Renal cortical epithelial cell (primary cell): ENCODE measurements at regions not wholly inside any gene's neighbourhood (a gene's known extent, or its start where the extent isn't known, plus 50 kb on each side); places are given as distances from the start of the nearest gene placed in this dataset.
"Not testable (repeated sequence)": the region's sequence is repeated elsewhere in the genome, so short reads cannot be mapped to it uniquely, and the experiment has no call there.

ENCODE experiments used
- DNase-seq: peaks from one replicate; pipeline ENCODE4 v3.0.0-alpha.2; 2011; ENCODE audit warnings: low read depth

DNA sequence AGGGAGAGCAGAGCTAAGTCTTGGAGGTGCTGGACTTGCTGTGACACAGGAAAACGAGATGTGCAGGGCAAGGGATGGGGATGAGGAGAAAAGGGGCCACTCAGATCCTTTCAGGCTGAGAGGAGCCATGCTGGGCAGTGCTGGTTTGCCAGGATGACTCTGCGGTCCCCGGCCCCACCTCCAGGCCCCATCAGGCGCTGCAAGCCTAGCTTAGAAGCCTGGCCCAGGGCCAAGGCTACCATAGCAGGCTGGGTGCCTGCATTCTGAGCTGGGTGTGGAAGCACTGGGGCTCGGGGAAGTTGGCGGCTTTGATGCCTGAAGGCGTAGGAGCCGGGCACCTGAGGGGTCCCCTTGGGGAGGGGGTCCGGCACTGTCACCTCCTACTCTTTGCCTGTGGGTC lies 341.2 kb upstream of the USP9Y start:
- peak; percentile 1 for DNase-seq

GRCh38 chrY:12360496-12360895 lies 340.5 kb upstream of the USP9Y start:
- DNase-seq, result no peak

DNA sequence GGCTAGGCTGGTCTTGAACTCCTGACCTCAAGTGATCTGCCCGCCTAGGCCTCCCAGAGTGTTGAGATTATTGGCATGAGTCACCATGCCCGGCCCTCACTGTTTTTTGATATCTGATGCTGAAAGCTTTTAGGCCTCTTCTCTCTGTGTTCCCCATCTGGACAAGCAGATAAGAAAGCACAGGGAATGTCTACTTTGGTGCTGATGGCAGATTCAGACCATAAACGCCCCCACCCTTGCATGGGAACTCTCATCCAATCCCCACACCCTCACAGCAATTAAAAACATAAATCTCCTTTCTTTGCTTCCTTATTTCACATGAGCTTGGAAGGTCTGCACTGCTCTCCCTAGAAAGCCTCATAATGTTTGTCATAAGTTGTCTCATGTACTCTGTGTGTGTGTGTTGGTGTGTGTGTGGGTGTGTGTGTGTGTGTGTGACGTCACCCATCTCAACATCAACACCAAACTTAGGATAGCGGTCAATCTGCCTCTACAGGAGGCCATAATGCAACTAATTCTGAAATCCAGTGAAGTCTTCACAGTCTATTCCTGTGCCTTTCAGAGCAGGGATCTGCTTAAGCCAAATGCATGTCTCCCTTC lies 335.6 kb upstream of the USP9Y start:
- DNase-seq, result no peak

DNA sequence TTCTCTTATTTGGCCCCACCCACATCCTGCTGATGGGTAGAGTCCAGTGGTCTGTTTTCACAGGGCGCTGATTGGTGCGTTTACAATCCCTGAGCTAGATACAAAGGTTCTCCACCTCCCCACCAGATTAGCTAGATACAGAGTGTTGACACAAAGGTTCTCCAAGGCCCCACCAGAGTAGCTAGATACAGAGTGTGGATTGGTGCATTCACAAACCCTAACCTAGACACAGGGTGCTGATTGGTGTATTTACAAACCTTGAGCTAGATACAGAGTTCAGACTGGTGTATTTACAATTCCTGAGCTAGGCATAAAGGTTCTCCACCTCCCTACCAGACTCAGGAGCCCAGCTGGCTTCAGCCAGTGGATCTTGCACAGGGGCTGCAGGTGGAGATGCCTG lies 326.4 kb upstream of the USP9Y start:
- not testable (repeated sequence) for DNase-seq

- DNase-seq, result peak; percentile 9
Observed at GRCh38 chrY:12391655-12392559, 309.1 kb upstream of the USP9Y start.

DNA sequence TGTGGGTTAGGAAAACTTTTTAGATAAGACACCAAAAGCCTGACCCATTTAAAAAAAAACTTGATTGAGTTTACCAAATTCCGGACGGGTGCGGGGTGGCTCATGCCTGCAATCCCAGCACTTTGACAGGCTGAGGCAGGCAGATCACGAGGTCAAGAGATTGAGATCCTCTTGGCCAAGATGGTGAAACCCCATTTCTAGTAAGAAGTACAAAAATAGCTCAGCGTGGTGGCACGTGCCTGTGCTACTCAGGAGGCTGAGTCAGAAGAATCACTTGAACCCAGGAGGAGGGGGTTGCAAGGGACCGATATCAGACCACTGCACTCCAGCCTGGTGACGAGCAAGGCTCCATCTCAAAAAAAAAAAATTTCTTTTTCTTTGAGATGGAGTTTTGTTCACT lies 307.8 kb upstream of the USP9Y start:
- DNase-seq, result no peak

DNA sequence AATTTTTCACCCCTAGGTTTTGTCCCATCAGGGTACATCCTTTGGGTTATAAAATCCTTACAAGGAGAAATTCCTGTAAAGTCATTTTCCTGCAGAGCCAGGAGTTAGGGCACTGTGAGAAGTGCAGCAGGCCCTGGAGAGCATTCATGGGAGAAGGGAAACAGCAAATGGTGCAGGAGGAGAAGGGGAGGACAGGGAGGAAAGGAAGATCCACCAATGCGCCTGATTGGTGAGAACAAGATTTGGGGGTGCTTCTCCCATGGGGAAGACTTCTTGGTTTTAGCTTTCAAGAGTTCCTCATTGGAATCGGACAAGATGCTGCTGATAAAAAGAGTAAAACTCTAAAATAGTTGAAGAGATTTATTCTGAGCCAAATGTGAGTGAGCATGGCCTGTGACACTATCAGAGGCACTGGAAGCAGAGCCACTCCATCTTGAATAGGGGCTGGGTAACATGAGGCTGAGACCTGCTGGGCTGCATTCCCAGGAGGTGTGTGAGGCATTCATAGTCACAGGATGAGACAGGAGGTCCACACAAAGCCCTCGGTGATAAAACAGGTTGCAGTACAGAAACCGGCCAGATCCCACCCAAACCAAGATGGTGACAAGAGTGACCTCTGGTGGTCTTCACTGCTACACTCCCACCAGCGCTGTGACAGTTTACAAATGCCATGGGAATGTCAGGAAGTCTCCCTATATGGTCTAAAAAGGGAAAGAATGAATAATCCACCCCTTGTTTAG lies 305.5 kb upstream of the USP9Y start:
- not testable (repeated sequence) for DNase-seq

- DNase-seq, result no peak
Observed at GRCh38 chrY:12403916-12404315, 297.1 kb upstream of the USP9Y start.

DNA sequence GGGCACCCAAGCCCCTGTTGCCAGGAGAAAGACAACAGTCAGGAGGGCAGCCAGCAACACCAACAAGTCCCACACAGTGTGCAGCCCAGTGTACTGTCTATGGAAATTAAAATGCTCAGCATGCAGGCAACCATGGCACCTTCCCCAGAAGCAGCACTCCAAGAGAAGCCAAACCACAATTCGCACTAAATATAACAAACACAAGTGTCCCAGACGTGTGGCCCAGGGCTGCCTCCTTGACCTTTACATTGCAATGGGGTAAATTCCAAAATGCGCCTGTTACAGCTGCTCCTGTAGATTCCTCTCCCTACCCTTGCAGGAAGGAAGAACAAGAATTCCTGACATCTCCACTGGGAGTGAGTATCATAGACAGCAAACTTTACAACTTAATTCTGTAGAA lies 292.8 kb upstream of the USP9Y start:
- no peak for DNase-seq

GRCh38 chrY:12410696-12411095 lies 290.3 kb upstream of the USP9Y start:
- DNase-seq, result no peak

DNA sequence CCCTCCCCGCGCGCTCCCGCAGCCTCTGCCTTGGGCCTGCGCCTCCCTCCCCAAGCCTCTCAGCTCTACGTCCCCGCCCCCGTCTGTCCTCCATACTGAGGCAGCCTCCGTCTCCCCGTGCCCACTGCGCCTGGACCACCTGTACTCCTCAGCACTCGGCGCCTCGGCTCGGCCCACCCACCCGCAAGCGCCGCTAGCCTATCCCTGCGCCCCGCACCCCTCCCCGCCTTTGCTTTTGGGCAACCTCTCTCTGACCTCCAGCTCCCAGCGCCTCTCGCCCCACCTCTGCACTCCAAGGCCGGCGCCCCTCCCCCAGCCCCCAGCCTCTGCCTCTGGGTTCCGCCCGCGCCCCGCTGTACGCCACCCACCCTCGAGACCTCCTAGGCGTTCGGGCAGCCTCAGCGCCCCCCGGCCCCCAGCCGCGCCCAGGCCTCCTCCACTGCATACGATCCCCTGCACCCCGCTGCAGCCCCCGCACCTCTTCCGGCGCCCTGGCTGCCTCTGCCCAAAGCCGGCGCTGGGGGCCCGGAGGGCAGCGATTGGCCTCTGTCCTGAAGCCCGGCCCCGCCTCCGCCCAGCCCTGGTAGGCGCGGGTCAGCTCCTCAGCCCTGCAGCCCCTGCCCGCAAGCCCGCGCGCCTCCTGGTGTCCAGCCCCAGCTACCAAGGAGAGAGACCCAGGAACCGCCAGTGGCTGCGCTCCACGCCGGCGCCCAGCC lies 279.8 kb upstream of the USP9Y start:
- DNase-seq, result no peak

GRCh38 chrY:12421788-12422124 lies 279.3 kb upstream of the USP9Y start:
- DNase-seq, result no peak

- no peak for DNase-seq
Observed at GRCh38 chrY:12422536-12422935, 278.5 kb upstream of the USP9Y start.

DNA sequence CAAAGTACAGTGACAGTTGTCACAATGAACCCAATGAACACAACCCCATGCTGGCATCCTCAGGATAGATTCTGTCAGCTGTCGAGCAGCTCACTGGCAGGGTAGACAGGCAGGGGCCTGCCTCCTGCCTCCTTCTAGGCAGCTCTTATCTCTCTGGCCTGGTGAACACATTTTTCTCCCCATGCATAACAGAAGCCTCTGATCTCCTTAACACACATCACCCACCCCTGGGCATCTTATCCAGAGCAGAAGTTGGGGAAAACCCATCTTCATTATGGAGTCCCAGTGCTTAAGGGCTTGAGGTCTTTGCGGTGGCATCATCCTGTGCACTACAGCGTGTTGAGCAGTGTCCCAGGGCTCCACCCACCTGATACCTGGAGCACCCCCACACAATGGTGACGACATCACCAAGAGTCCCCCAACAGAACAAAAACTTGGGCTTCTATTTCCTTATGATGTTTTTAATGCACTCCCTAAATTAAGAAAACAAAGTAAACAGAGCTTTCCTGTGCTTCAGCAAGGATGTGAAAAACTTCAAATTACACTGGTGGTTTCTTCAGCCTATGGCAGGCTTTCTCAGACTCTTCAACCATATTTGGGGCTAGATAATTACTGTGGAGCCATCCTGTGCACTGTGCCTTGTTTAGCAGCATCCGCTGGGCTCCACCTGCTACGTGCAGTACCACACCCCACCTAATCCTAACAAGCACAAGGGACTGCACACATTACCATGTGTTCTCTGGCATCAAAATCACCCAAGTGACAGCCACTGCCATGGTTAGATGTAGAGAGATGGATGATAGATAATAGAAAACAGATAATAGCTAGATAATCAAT lies 277.4 kb upstream of the USP9Y start:
- DNase-seq, result no peak

- no peak for DNase-seq
Observed at GRCh38 chrY:12425506-12425905, 275.5 kb upstream of the USP9Y start.

DNA sequence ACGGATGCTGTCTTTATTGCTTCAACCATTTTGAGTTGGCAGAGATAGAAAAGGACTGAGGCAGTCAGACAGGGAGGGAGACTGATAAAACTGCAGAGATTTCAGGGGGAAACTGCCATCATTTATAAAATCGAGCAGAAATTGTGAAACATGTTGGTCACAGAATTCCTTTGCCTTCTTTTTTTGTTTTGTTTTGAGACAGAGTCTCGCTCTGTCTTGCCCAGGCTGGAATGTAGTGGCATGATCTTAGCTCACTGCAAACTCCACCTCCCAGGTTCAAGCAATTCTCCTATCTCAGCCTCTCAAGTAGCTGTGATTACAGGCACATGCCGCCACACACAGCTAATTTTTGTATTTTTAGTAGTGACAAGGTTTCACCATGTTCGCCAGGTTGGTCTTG lies 273.7 kb upstream of the USP9Y start:
- no peak for DNase-seq

GRCh38 chrY:12431546-12431945 lies 269.5 kb upstream of the USP9Y start:
- no peak for DNase-seq

- not testable (repeated sequence) for DNase-seq
Observed at GRCh38 chrY:12438823-12439222, 262.2 kb upstream of the USP9Y start.

DNA sequence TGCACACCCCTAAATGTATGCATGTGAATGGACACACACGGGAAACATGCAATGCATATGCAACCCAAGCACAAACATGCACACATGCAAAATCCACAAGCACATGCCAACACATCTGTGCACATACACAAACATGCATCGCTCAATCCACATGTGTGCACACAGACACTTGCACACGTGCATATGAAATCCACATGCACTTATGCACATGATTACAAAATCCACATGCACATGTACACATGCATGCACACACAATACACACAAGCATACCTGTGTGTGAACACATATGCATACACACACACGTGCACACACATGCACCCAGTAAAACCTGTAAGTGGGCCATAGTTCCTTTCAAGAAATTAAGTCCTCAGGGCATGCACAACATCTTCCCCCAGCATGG lies 256.8 kb upstream of the USP9Y start:
- no peak for DNase-seq

GRCh38 chrY:12446486-12447265 lies 254.4 kb upstream of the USP9Y start:
- DNase-seq, result not testable (repeated sequence)
